Mesenchymal stem cell (in vitro differentiated cells and primary cell): ENCODE measurements at regions not wholly inside any gene's neighbourhood (a gene's known extent, or its start where the extent isn't known, plus 50 kb on each side); places are given as distances from the start of the nearest gene placed in this dataset.

Experiments
- DNase-seq: peaks from one replicate; pipeline ENCODE4 v3.0.0-alpha.2; 2013
- H2AFZ ChIP-seq: one replicate; pipeline ENCODE4 v1.6.1; 2013; ENCODE audit warnings: low read depth, mild to moderate bottlenecking, control low read depth, inconsistent platforms, low read length, moderate library complexity
- H2AK5ac ChIP-seq: 2 replicates; pipeline ENCODE4 v1.6.1; 2013; ENCODE audit warnings: low read length, moderate library complexity, mild to moderate bottlenecking, inconsistent platforms; ENCODE audit not compliant: severe bottlenecking
- H2BK120ac ChIP-seq: one replicate; pipeline ENCODE4 v1.6.1; 2013; ENCODE audit warnings: low read depth, mild to moderate bottlenecking, inconsistent platforms, low read length, moderate library complexity
- H2BK12ac ChIP-seq, 2 experiments: one replicate each; pipeline ENCODE4 v1.6.1; 2013; ENCODE audit warnings: inconsistent platforms in 2 of 2, low read length in 2 of 2, mild to moderate bottlenecking in 2 of 2, moderate library complexity in 2 of 2, control low read depth in 1 of 2
- H2BK15ac ChIP-seq: one replicate; pipeline ENCODE4 v1.6.1; 2013; ENCODE audit warnings: mild to moderate bottlenecking, low read depth, inconsistent platforms; ENCODE audit not compliant: poor library complexity, severe bottlenecking
- H2BK5ac ChIP-seq: 2 replicates; pipeline ENCODE4 v1.6.1; 2013; ENCODE audit warnings: low read depth, mild to moderate bottlenecking, low read length, control low read depth, inconsistent platforms; ENCODE audit not compliant: poor library complexity, severe bottlenecking
- H3K14ac ChIP-seq, 2 experiments: one replicate each; pipeline ENCODE4 v1.6.1; 2013; ENCODE audit warnings: inconsistent platforms in 2 of 2, low read length in 2 of 2, control low read depth in 1 of 2, mild to moderate bottlenecking in 1 of 2, moderate library complexity in 1 of 2
- H3K18ac ChIP-seq, 2 experiments: one replicate each; pipeline ENCODE4 v1.6.1; 2013; ENCODE audit warnings: inconsistent platforms in 2 of 2, low read length in 2 of 2, control low read depth in 1 of 2, low read depth in 1 of 2, mild to moderate bottlenecking in 1 of 2
- H3K23ac ChIP-seq, 2 experiments: one replicate each; pipeline ENCODE4 v1.6.1; 2013; ENCODE audit warnings: inconsistent platforms in 2 of 2, low read length in 2 of 2, mild to moderate bottlenecking in 2 of 2, moderate library complexity in 2 of 2, control low read depth in 1 of 2
- H3K27ac ChIP-seq: 2 replicates; pipeline ENCODE4 v1.5.1; 2013; ENCODE audit warnings: mild to moderate bottlenecking, moderate library complexity, low read length, control low read depth, inconsistent platforms; ENCODE audit not compliant: poor library complexity, severe bottlenecking
- H3K27me3 ChIP-seq, 2 experiments: 2 replicates each; pipeline versions ENCODE4 v1.6.1 to v1.7.0; 2013; ENCODE audit warnings: low read length in 2 of 2, mild to moderate bottlenecking in 2 of 2, moderate library complexity in 2 of 2, control low read depth in 1 of 2, inconsistent platforms in 1 of 2; ENCODE audit not compliant: control insufficient read depth in 1 of 2, insufficient read depth in 1 of 2
- H3K36me3 ChIP-seq, 2 experiments: 2 replicates each; pipeline versions ENCODE4 v1.6.1 to v1.7.0; 2013; ENCODE audit warnings: low read length in 2 of 2, control low read depth in 1 of 2, inconsistent platforms in 1 of 2, low read depth in 1 of 2, mild to moderate bottlenecking in 1 of 2; ENCODE audit not compliant: insufficient read depth in 2 of 2, control insufficient read depth in 1 of 2
- H3K4ac ChIP-seq, 2 experiments: one replicate each; pipeline ENCODE4 v1.6.1; 2013; ENCODE audit warnings: inconsistent platforms in 2 of 2, low read length in 2 of 2, mild to moderate bottlenecking in 2 of 2, moderate library complexity in 2 of 2, control low read depth in 1 of 2, low read depth in 1 of 2
- H3K4me1 ChIP-seq: 2 replicates; pipeline ENCODE4 v1.6.1; 2013; ENCODE audit warnings: low read depth, low read length, control low read depth; ENCODE audit not compliant: control insufficient read depth, insufficient read depth
- H3K4me2 ChIP-seq: 2 replicates; pipeline ENCODE4 v1.6.1; 2013; ENCODE audit warnings: low read length, mild to moderate bottlenecking, inconsistent platforms; ENCODE audit not compliant: poor library complexity, severe bottlenecking
- H3K4me3 ChIP-seq, 2 experiments: 2 replicates each; pipeline versions ENCODE4 v1.5.1 to v1.7.0; 2013; ENCODE audit warnings: low read length in 2 of 2, mild to moderate bottlenecking in 2 of 2, control low read depth in 1 of 2, low read depth in 1 of 2; ENCODE audit not compliant: insufficient read depth in 1 of 2
- H3K79me1 ChIP-seq: replicated peaks from 2 replicates; pipeline ENCODE4 v1.6.1; 2013; ENCODE audit warnings: mild to moderate bottlenecking, control low read depth, low read length, inconsistent platforms; ENCODE audit not compliant: poor library complexity, severe bottlenecking
- H3K9ac ChIP-seq: 2 replicates; pipeline ENCODE4 v1.7.0; 2013; ENCODE audit warnings: mild to moderate bottlenecking, low read length, moderate library complexity
- H3K9me3 ChIP-seq: 2 replicates; pipeline ENCODE4 v1.7.0; 2013; ENCODE audit warnings: mild to moderate bottlenecking, low read length; ENCODE audit not compliant: control insufficient read depth
- H4K8ac ChIP-seq: one replicate; pipeline ENCODE4 v1.6.1; 2013; ENCODE audit warnings: inconsistent platforms, mild to moderate bottlenecking, low read length, moderate library complexity
- H4K91ac ChIP-seq: one replicate; pipeline ENCODE4 v1.6.1; 2013; ENCODE audit warnings: mild to moderate bottlenecking, low read length, inconsistent platforms
- WGBS: methylation state at CpG from one replicate; pipeline ENCODE4 v1.1.7; 2013; ENCODE audit warnings: mixed read lengths; 5-methylcytosine and 5-hydroxymethylcytosine counted together

- Histone ChIP-seq H3K36me3 (no peaks in the 10 kb centered on the region), H3K4ac (no peak overlapping the region), H2BK12ac (no peak overlapping the region), H4K8ac (no peak overlapping the region), H3K14ac (no peak overlapping the region), H3K18ac (no peak overlapping the region), H3K4me2 (no peak overlapping the region), H2BK5ac (no peak overlapping the region), H3K23ac (no peak overlapping the region), H3K27ac (no peak overlapping the region), H4K91ac (no peak overlapping the region), H3K27me3 (peaks cover 10% of the 10 kb centered on the region in 2 experiments), H3K79me1 (no peaks in the 10 kb centered on the region), H2BK15ac (no peak overlapping the region), H2BK120ac (no peak overlapping the region), H3K9ac (no peak overlapping the region), H2AFZ (no peak overlapping the region), H3K9me3 (no peaks in the 10 kb centered on the region), H2AK5ac (no peak overlapping the region), H3K4me1 (peaks cover 1% of the 10 kb centered on the region), H3K4me3 (no peak overlapping the region)
- DNase-seq = no peak
- WGBS = 69% methylated on average over 2 of the region's 3 CpGs
Observed at GRCh38 chr16:55411231-55411630, 67.8 kb upstream of the MMP2 start.

GRCh38 chr16:55418586-55418985 lies 60.4 kb upstream of the MMP2 start:
- Histone ChIP-seq H4K8ac (no peak overlapping the region), H4K91ac (no peak overlapping the region)
- WGBS = 19% methylated on average over 2 of the region's 2 CpGs

GRCh38 chr16:55421226-55421625 lies 57.8 kb upstream of the MMP2 start:
- peaks cover 5 to 50% of the 10 kb centered on the region in 2 experiments for H3K27me3 ChIP-seq
- H3K36me3 ChIP-seq = no peaks in the 10 kb centered on the region
- H3K79me1 ChIP-seq = no peaks in the 10 kb centered on the region
- H3K27ac ChIP-seq = no peak overlapping the region
- H2BK15ac ChIP-seq = no peak overlapping the region
- H2AFZ ChIP-seq = no peak overlapping the region
- H2BK120ac ChIP-seq = no peak overlapping the region
- DNase-seq = no peak
- H3K4ac ChIP-seq = no peak overlapping the region
- H3K18ac ChIP-seq = no peak overlapping the region
- no peak overlapping the region for H4K91ac ChIP-seq
- H4K8ac ChIP-seq = no peak overlapping the region
- no peak overlapping the region for H3K23ac ChIP-seq
- H2BK5ac ChIP-seq = no peak overlapping the region
- H3K14ac ChIP-seq = no peak overlapping the region
- no peaks in the 10 kb centered on the region for H3K9me3 ChIP-seq
- H3K4me2 ChIP-seq = no peak overlapping the region
- WGBS = 89% methylated on average over 7 of the region's 9 CpGs
- no peaks in the 10 kb centered on the region for H3K4me1 ChIP-seq
- no peak overlapping the region for H2AK5ac ChIP-seq
- H3K4me3 ChIP-seq = no peak overlapping the region
- H3K9ac ChIP-seq = no peak overlapping the region
- no peak overlapping the region for H2BK12ac ChIP-seq

More at GRCh38 chr16:55418586-55418985, 60.4 kb upstream of the MMP2 start:
- Histone ChIP-seq H3K4me3 (no peak overlapping the region), H3K4me1 (no peaks in the 10 kb centered on the region), H2BK120ac (no peak overlapping the region), H3K27me3 (peaks cover 5 to 54% of the 10 kb centered on the region in 2 experiments), H2BK12ac (no peak overlapping the region), H3K18ac (no peak overlapping the region), H3K9me3 (no peaks in the 10 kb centered on the region), H3K9ac (no peak overlapping the region), H3K79me1 (no peaks in the 10 kb centered on the region), H3K4me2 (no peak overlapping the region), H3K23ac (no peak overlapping the region), H2AK5ac (no peak overlapping the region), H3K14ac (no peak overlapping the region), H3K4ac (no peak overlapping the region), H2AFZ (no peak overlapping the region), H2BK5ac (no peak overlapping the region), H2BK15ac (no peak overlapping the region), H3K36me3 (no peaks in the 10 kb centered on the region), H3K27ac (no peak overlapping the region)
- no peak for DNase-seq

- Histone ChIP-seq H3K4me1 (no peaks in the 10 kb centered on the region), H3K4me3 (no peak overlapping the region), H3K4ac (no peak overlapping the region), H3K14ac (no peak overlapping the region), H3K4me2 (no peak overlapping the region), H3K9ac (no peak overlapping the region), H2BK15ac (no peak overlapping the region), H2BK12ac (no peak overlapping the region), H2BK120ac (no peak overlapping the region), H3K18ac (no peak overlapping the region), H3K27me3 (peaks cover 5 to 26% of the 10 kb centered on the region in 2 experiments), H3K36me3 (no peaks in the 10 kb centered on the region), H3K23ac (no peak overlapping the region), H3K9me3 (no peaks in the 10 kb centered on the region), H2AFZ (no peak overlapping the region), H2AK5ac (no peak overlapping the region), H2BK5ac (no peak overlapping the region), H4K91ac (no peak overlapping the region), H3K79me1 (no peaks in the 10 kb centered on the region), H4K8ac (no peak overlapping the region), H3K27ac (no peak overlapping the region)
- WGBS = 60% methylated on average over 4 of the region's 5 CpGs
- DNase-seq = no peak
Observed at GRCh38 chr16:55426865-55427484, 52.0 kb upstream of the MMP2 start.
